ENCODE measurements at regions not wholly inside any gene's neighbourhood (a gene's known extent, or its start where the extent isn't known, plus 50 kb on each side); places are given as distances from the start of the nearest gene placed in this dataset.

DNA sequence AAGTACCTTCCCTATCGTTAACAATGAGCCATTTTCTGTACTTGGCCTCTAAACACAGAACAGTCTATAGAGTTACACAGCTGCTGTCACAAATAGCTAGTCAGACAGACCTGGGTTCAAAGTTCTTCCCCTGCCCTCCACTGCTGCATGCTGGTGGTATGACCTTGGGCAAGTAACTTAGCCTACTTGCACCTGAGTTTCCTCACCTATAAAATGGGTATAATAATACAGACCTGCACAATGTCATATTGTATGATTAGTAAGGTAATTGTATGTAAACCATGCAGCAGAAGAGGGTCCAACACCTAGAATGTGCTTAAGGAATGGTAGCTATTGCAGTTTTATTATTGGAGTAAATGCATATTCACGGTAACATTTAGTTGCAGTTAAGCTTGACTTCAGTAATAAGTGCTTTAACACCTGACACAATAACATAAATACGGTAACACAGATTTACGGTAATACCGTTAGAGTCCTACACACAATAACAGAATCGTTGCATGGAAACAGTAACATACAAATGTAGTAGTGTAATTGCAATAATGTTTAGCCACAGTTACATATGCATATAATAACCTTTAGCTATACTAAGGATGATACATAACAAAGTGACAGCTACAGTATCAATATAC lies 193.3 kb upstream of the CSF3R start:
- intact Hi-C loops (cut with DNase I; ENCODE audit: low total_unique reads): no loop called here
- 85 to 92% (median 92%) methylated on average over 6 of the region's 6 CpGs for WGBS, 5 donors
- H3K4me3 ChIP-seq: no peak overlapping the region

GRCh38 chr1:36675106-36675505 lies 192.4 kb upstream of the CSF3R start:
- intact Hi-C loops (cut with DNase I; ENCODE audit: low total_unique reads): no loop called here
- Histone ChIP-seq H3K27me3 (peaks cover 0 to 54% (median 18%) of the 10 kb centered on the region in 3 donors), H3K9me3 (peaks cover 0 to 4% (median 0%) of the 10 kb centered on the region in 4 donors), H3K4me3 (no peak overlapping the region), H3K36me3 (no peaks in the 10 kb centered on the region), H3K27ac (no peak overlapping the region), H3K4me1 (no peaks in the 10 kb centered on the region)
- 62 to 75% (median 69%) methylated on average over 3 of the region's 3 CpGs for WGBS, 5 donors
- DNase-seq: peak in 1 of 2 donors; percentile 21
- no peak for TF ChIP-seq EP300 (IDR thresholded peaks at IDR 0.05)
- TF ChIP-seq POLR2AphosphoS5 (IDR thresholded peaks at IDR 0.05): no peak
- TF ChIP-seq, protein P1, sequence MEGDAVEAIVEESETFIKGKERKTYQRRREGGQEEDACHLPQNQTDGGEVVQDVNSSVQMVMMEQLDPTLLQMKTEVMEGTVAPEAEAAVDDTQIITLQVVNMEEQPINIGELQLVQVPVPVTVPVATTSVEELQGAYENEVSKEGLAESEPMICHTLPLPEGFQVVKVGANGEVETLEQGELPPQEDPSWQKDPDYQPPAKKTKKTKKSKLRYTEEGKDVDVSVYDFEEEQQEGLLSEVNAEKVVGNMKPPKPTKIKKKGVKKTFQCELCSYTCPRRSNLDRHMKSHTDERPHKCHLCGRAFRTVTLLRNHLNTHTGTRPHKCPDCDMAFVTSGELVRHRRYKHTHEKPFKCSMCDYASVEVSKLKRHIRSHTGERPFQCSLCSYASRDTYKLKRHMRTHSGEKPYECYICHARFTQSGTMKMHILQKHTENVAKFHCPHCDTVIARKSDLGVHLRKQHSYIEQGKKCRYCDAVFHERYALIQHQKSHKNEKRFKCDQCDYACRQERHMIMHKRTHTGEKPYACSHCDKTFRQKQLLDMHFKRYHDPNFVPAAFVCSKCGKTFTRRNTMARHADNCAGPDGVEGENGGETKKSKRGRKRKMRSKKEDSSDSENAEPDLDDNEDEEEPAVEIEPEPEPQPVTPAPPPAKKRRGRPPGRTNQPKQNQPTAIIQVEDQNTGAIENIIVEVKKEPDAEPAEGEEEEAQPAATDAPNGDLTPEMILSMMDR (IDR thresholded peaks at IDR 0.05): no peak

More for the DNA sequence above, 193.3 kb upstream of the CSF3R start:
- H3K36me3 ChIP-seq: no peaks in the 10 kb centered on the region
- TF ChIP-seq EP300 (IDR thresholded peaks at IDR 0.05) (no peak), POLR2AphosphoS5 (IDR thresholded peaks at IDR 0.05) (no peak), POLR2A (IDR thresholded peaks at IDR 0.05) (no peak)
- TF ChIP-seq, protein P1 (IDR thresholded peaks at IDR 0.05): no peak
- peaks cover 0 to 4% (median 0%) of the 10 kb centered on the region in 4 donors for H3K9me3 ChIP-seq
- no peak for DNase-seq
- no peaks in the 10 kb centered on the region for H3K4me1 ChIP-seq
- H3K27ac ChIP-seq: no peak overlapping the region
- peaks cover 0 to 49% (median 15%) of the 10 kb centered on the region in 3 donors for H3K27me3 ChIP-seq

- peaks cover 0 to 4% (median 0%) of the 10 kb centered on the region in 4 donors for H3K9me3 ChIP-seq
- DNase-seq: no peak
- peaks cover 0 to 70% (median 18%) of the 10 kb centered on the region in 3 donors for H3K27me3 ChIP-seq
- H3K4me1 ChIP-seq: no peaks in the 10 kb centered on the region
- no peaks in the 10 kb centered on the region for H3K36me3 ChIP-seq
- no peak overlapping the region for H3K4me3 ChIP-seq
- no peak overlapping the region for H3K27ac ChIP-seq
- TF ChIP-seq, protein P1 (IDR thresholded peaks at IDR 0.05): no peak
- TF ChIP-seq POLR2A (IDR thresholded peaks at IDR 0.05): no peak
- no peak for TF ChIP-seq EP300 (IDR thresholded peaks at IDR 0.05)
- no peak for TF ChIP-seq POLR2AphosphoS5 (IDR thresholded peaks at IDR 0.05)
- intact Hi-C loops (cut with DNase I; ENCODE audit: low total_unique reads): no loop called here
- 18 to 40% (median 23%) methylated on average over 6 of the region's 6 CpGs for WGBS, 5 donors
Observed at GRCh38 chr1:36673202-36673601, 190.5 kb upstream of the CSF3R start.

GRCh38 chr1:36669262-36669661 lies 186.5 kb upstream of the CSF3R start:
- TF ChIP-seq, protein P1 (IDR thresholded peaks at IDR 0.05): no peak
- TF ChIP-seq POLR2A (IDR thresholded peaks at IDR 0.05) (no peak), POLR2AphosphoS5 (IDR thresholded peaks at IDR 0.05) (no peak), EP300 (IDR thresholded peaks at IDR 0.05) (no peak)
- intact Hi-C loops (cut with DNase I; ENCODE audit: low total_unique reads): no loop called here
- DNase-seq: no peak
- no peak overlapping the region for H3K27ac ChIP-seq
- H3K4me1 ChIP-seq: no peaks in the 10 kb centered on the region
- peaks cover 0 to 82% (median 12%) of the 10 kb centered on the region in 3 donors for H3K27me3 ChIP-seq
- H3K36me3 ChIP-seq: no peaks in the 10 kb centered on the region
- no peaks in the 10 kb centered on the region for H3K9me3 ChIP-seq
- H3K4me3 ChIP-seq: no peak overlapping the region
- 30 to 70% (median 63%) methylated on average over 4 to 9 of the region's 9 CpGs for WGBS, 5 donors
